Heart right ventricle (tissue), 16 donors: ENCODE measurements at regions not wholly inside any gene's neighbourhood (a gene's known extent, or its start where the extent isn't known, plus 50 kb on each side); places are given as distances from the start of the nearest gene placed in this dataset.

ENCODE experiments used
- ATAC-seq, 8 donors: fragments of 200-7000 bp; cut with Tn5 transposase; one replicate each; pipeline ENCODE4 v1.9.1; 2020; ENCODE audit warnings: mild to moderate bottlenecking in 8 of 8, moderate library complexity in 8 of 8, moderate number of reproducible peaks in 1 of 8
- DNase-seq, 2 donors: peaks; one replicate each; pipeline ENCODE4 v3.0.0-alpha.2; 2020
- H3K27ac ChIP-seq, 10 donors: fragments of 200-600 bp; sonication (generic) in 2 of 10; one replicate each; pipeline versions ENCODE4 v1.5.0 to v1.8.0; 2020 to 2022; ENCODE audit warnings: mild to moderate bottlenecking in 3 of 10
- H3K27me3 ChIP-seq, 7 donors: fragments of 200-600 bp; one replicate each; pipeline ENCODE4 v1.8.0; 2021 to 2022; ENCODE audit warnings: mild to moderate bottlenecking in 2 of 7
- H3K36me3 ChIP-seq, 9 donors: fragments of 200-600 bp; sonication (generic) in 1 of 9; one replicate each; pipeline versions ENCODE4 v1.5.0 to v1.8.0; 2020 to 2022; ENCODE audit warnings: mild to moderate bottlenecking in 2 of 9
- H3K4me1 ChIP-seq, 9 donors: fragments of 200-600 bp; sonication (generic) in 1 of 9; one replicate each; pipeline versions ENCODE4 v1.5.0 to v1.8.0; 2020 to 2022; ENCODE audit warnings: mild to moderate bottlenecking in 4 of 9
- H3K4me3 ChIP-seq, 10 donors: fragments of 200-600 bp; sonication (generic) in 2 of 10; one replicate each; pipeline versions ENCODE4 v1.5.0 to v1.8.0; 2020 to 2022; ENCODE audit warnings: mild to moderate bottlenecking in 7 of 10, moderate library complexity in 2 of 10
- H3K9me3 ChIP-seq, 11 donors: fragments of 200-600 bp in 10 of 11; sonication (generic) in 2 of 11; one replicate each; pipeline versions ENCODE4 v1.5.0 to v1.8.0; 2013 to 2022; ENCODE audit warnings: mild to moderate bottlenecking in 2 of 11, control low read depth in 1 of 11, moderate library complexity in 1 of 11
- CTCF ChIP-seq, 9 donors: fragments of 200-600 bp; sonication (generic) in 2 of 9; IDR thresholded peaks; one replicate each; pipeline versions ENCODE4 v1.5.0 to v1.8.0; 2021 to 2022; ENCODE audit warnings: antibody characterized with exemption in 9 of 9, mild to moderate bottlenecking in 5 of 9, moderate library complexity in 1 of 9
- WGBS, 2 donors: extraction: QIAGEN DNeasy Blood & Tissue Kit; methylation state at CpG; one replicate each; pipeline ENCODE4 v1.1.7; 2013; ENCODE audit warnings: inconsistent platforms in 1 of 2; 5-methylcytosine and 5-hydroxymethylcytosine counted together
- intact Hi-C, 10 donors: fragments of 100-400 bp; cut with DNase I; formaldehyde crosslinking; loops; one replicate each; pipeline versions ENCODE4 v1.11.1 to v1.14.2; 2022
- donor health status: Arrhythmogenic right ventricular cardiomyopathy.
- donor health status: ischemic (EF 13 %, LVEDD 7.1; RV severe dilation, severe dysfunction).
- donor health status: healthy with polysubstance abuse.
- donor health status: DM: no; HTN: yes; CAD: no.
- donor health status: DM: no; HTN: no; CAD: no.
- donor health status: ischemic (EF 25% LVEDD 6.9; RV normal size, moderate dysfunction).
- donor health status: ischemic (EF 25% LVEDD 5.7; RV mildly dilated, moderate dysfunction).
- donor health status: healthy.
- donor health status: DM: yes; HTN: yes; CAD: no.
- donor health status: Ischemic cardiomyopathy.
- donor health status: ischemic (EF 35%, LVEDD 5.7; RV mildly dilated, moderate dysfunction).
- donor health status: nonischemic (EF 11% LVEDD 7.7; RV severe dilation, severe dysfunction).
- donor health status: DM: yes; HTN: yes; CAD: no.
- donor health status: PGD.
- donor health status: ischemic (EF 29% LVEDD 5.4; RV normal size, mild dysfunction).
- donor health status: nonischemic (EF 23%, LVEDD 6.1; RV moderate dilation, normal function).

- 46 to 58% methylated on average over 1 of the region's 1 CpG for WGBS, 2 donors
- Histone ChIP-seq H3K36me3 (no peaks in the 10 kb centered on the region), H3K27ac (no peak overlapping the region), H3K4me3 (no peak overlapping the region), H3K27me3 (peaks cover 0 to 5% (median 0%) of the 10 kb centered on the region in 7 donors), H3K9me3 (no peaks in the 10 kb centered on the region), H3K4me1 (peaks cover 0 to 4% (median 0%) of the 10 kb centered on the region in 9 donors)
- intact Hi-C loops: no loop called here
- no peak for ATAC-seq
- TF ChIP-seq CTCF (IDR thresholded peaks at IDR 0.05): no peak
- no peak for DNase-seq
Measured at GRCh38 chr7:121575194-121575765, 179.2 kb upstream of the FAM3C start.

GRCh38 chr7:121574109-121574508 is 178.0 kb upstream of the FAM3C start:
- no peak for TF ChIP-seq CTCF (IDR thresholded peaks at IDR 0.05)
- Histone ChIP-seq H3K4me3 (no peak overlapping the region), H3K4me1 (peaks cover 0 to 4% (median 0%) of the 10 kb centered on the region in 9 donors), H3K27me3 (peaks cover 0 to 5% (median 0%) of the 10 kb centered on the region in 7 donors), H3K9me3 (no peaks in the 10 kb centered on the region), H3K27ac (no peak overlapping the region), H3K36me3 (no peaks in the 10 kb centered on the region)
- ATAC-seq (no peak), DNase-seq (no peak)
- intact Hi-C loops: no loop called here

- no peak for TF ChIP-seq CTCF (IDR thresholded peaks at IDR 0.05)
- WGBS, 2 donors: 91 to 92% methylated on average over 7 of the region's 7 CpGs
Measured at GRCh38 chr7:121572615-121573014, 176.5 kb upstream of the FAM3C start.

GRCh38 chr7:121570365-121570764 is 174.3 kb upstream of the FAM3C start:
- no peak overlapping the region for H3K4me3 ChIP-seq
- no peak for ATAC-seq
- H3K27ac ChIP-seq: no peak overlapping the region
- H3K36me3 ChIP-seq: no peaks in the 10 kb centered on the region
- no peaks in the 10 kb centered on the region for H3K4me1 ChIP-seq
- DNase-seq: no peak
- peaks cover 0 to 5% (median 0%) of the 10 kb centered on the region in 7 donors for H3K27me3 ChIP-seq
- intact Hi-C loops: no loop called here
- no peaks in the 10 kb centered on the region for H3K9me3 ChIP-seq
- 85 to 92% methylated on average over 3 of the region's 3 CpGs for WGBS, 2 donors
- no peak for TF ChIP-seq CTCF (IDR thresholded peaks at IDR 0.05)

More at GRCh38 chr7:121572615-121573014, 176.5 kb upstream of the FAM3C start:
- Histone ChIP-seq H3K27me3 (peaks cover 0 to 5% (median 0%) of the 10 kb centered on the region in 7 donors), H3K4me1 (peaks cover 0 to 4% (median 0%) of the 10 kb centered on the region in 9 donors), H3K4me3 (no peak overlapping the region), H3K27ac (no peak overlapping the region), H3K36me3 (no peaks in the 10 kb centered on the region), H3K9me3 (no peaks in the 10 kb centered on the region)
- DNase-seq (no peak), ATAC-seq (no peak)
- intact Hi-C loops: no loop called here
